Dendritic cell treated with granulocyte-macrophage colony-stimulating factor and Interleukin-4, amounts not matched to agents 40 ng/mL and 50 ng/mL, for 4 days (primary cell): ENCODE measurements at regions not wholly inside any gene's neighbourhood (a gene's known extent, or its start where the extent isn't known, plus 50 kb on each side); places are given as distances from the start of the nearest gene placed in this dataset.
"Not testable (repeated sequence)": the region's sequence is repeated elsewhere in the genome, so short reads cannot be mapped to it uniquely, and the experiment has no call there.

Experiments
- H3K27ac Mint-ChIP-seq: one replicate; pipeline ENCODE4 v1.8.0; 2022; ENCODE audit warnings: mild to moderate bottlenecking, mixed read lengths
- H3K27me3 Mint-ChIP-seq: one replicate; pipeline ENCODE4 v1.8.0; 2022; ENCODE audit warnings: mild to moderate bottlenecking, mixed read lengths
- H3K36me3 Mint-ChIP-seq: one replicate; pipeline ENCODE4 v1.8.0; 2022; ENCODE audit warnings: low read depth, mixed read lengths
- H3K4me1 Mint-ChIP-seq: one replicate; pipeline ENCODE4 v1.8.0; 2022; ENCODE audit warnings: low read depth, mixed read lengths
- H3K4me3 Mint-ChIP-seq: one replicate; pipeline ENCODE4 v1.8.0; 2022; ENCODE audit warnings: mild to moderate bottlenecking, moderate library complexity, mixed read lengths
- H3K9me3 Mint-ChIP-seq: one replicate; pipeline ENCODE4 v1.8.0; 2022; ENCODE audit warnings: mixed read lengths
- intact Hi-C: fragments of 100-400 bp; cut with micrococcal nuclease; formaldehyde crosslinking; loops from one replicate; pipeline ENCODE4 v1.15.0; 2022

GRCh38 chr13:63864171-63864902 is 2448.7 kb upstream of the PCDH20 start:
- Mint-ChIP-seq H3K36me3 (no peaks in the 10 kb centered on the region), H3K9me3 (peaks cover 36% of the 10 kb centered on the region), H3K27ac (no peak overlapping the region), H3K27me3 (no peaks in the 10 kb centered on the region), H3K4me3 (no peak overlapping the region), H3K4me1 (no peaks in the 10 kb centered on the region)
- intact Hi-C loops = no loop called here

- Mint-ChIP-seq H3K4me1 (no peaks in the 10 kb centered on the region), H3K27ac (no peak overlapping the region), H3K27me3 (no peaks in the 10 kb centered on the region), H3K4me3 (no peak overlapping the region), H3K9me3 (no peaks in the 10 kb centered on the region), H3K36me3 (no peaks in the 10 kb centered on the region)
- intact Hi-C loops = no loop called here
Observed at GRCh38 chr13:63855457-63856118, 2439.9 kb upstream of the PCDH20 start.

GRCh38 chr13:63853816-63854215 is 2438.2 kb upstream of the PCDH20 start:
- Mint-ChIP-seq H3K36me3 (no peaks in the 10 kb centered on the region), H3K4me1 (no peaks in the 10 kb centered on the region), H3K27me3 (no peaks in the 10 kb centered on the region), H3K9me3 (no peaks in the 10 kb centered on the region), H3K4me3 (no peak overlapping the region), H3K27ac (no peak overlapping the region)
- intact Hi-C loops = no loop called here

- no peaks in the 10 kb centered on the region for H3K27me3 Mint-ChIP-seq
- intact Hi-C loops = no loop called here
- H3K36me3 Mint-ChIP-seq = no peaks in the 10 kb centered on the region
Observed at GRCh38 chr13:63851526-63851925, 2435.9 kb upstream of the PCDH20 start.

GRCh38 chr13:63843766-63844699 is 2428.4 kb upstream of the PCDH20 start:
- Mint-ChIP-seq H3K9me3 (peaks cover 56% of the 10 kb centered on the region), H3K27ac (no peak overlapping the region), H3K27me3 (no peaks in the 10 kb centered on the region), H3K4me1 (no peaks in the 10 kb centered on the region), H3K4me3 (no peak overlapping the region), H3K36me3 (no peaks in the 10 kb centered on the region)
- intact Hi-C loops = no loop called here

More at GRCh38 chr13:63851526-63851925, 2435.9 kb upstream of the PCDH20 start:
- Mint-ChIP-seq H3K27ac (no peak overlapping the region), H3K9me3 (peaks cover 6% of the 10 kb centered on the region), H3K4me3 (no peak overlapping the region), H3K4me1 (no peaks in the 10 kb centered on the region)

- H3K4me3 Mint-ChIP-seq = no peak overlapping the region
- H3K4me1 Mint-ChIP-seq = no peaks in the 10 kb centered on the region
- H3K9me3 Mint-ChIP-seq = peaks cover 60% of the 10 kb centered on the region
- no peaks in the 10 kb centered on the region for H3K27me3 Mint-ChIP-seq
- no peak overlapping the region for H3K27ac Mint-ChIP-seq
- intact Hi-C loops = no loop called here
- H3K36me3 Mint-ChIP-seq = no peaks in the 10 kb centered on the region
Observed at GRCh38 chr13:63842102-63842501, 2426.5 kb upstream of the PCDH20 start.

GRCh38 chr13:63840551-63841421 is 2425.1 kb upstream of the PCDH20 start:
- Mint-ChIP-seq H3K27me3 (no peaks in the 10 kb centered on the region), H3K9me3 (peaks cover 47% of the 10 kb centered on the region), H3K36me3 (no peaks in the 10 kb centered on the region), H3K27ac (no peak overlapping the region), H3K4me3 (no peak overlapping the region), H3K4me1 (no peaks in the 10 kb centered on the region)
- intact Hi-C loops = no loop called here

GRCh38 chr13:63838366-63839110 is 2422.9 kb upstream of the PCDH20 start:
- Mint-ChIP-seq H3K9me3 (peaks cover 33% of the 10 kb centered on the region), H3K4me1 (no peaks in the 10 kb centered on the region), H3K27ac (no peak overlapping the region), H3K27me3 (no peaks in the 10 kb centered on the region), H3K4me3 (no peak overlapping the region), H3K36me3 (no peaks in the 10 kb centered on the region)
- intact Hi-C loops = no loop called here

- intact Hi-C loops, H3K27ac Mint-ChIP-seq: not testable (repeated sequence)
Observed at GRCh38 chr13:63837701-63838100, 2422.1 kb upstream of the PCDH20 start.

GRCh38 chr13:63829609-63830008 is 2414.0 kb upstream of the PCDH20 start:
- H3K27ac Mint-ChIP-seq, H3K27me3 Mint-ChIP-seq, H3K4me3 Mint-ChIP-seq, H3K4me1 Mint-ChIP-seq, H3K9me3 Mint-ChIP-seq, intact Hi-C loops, H3K36me3 Mint-ChIP-seq: not testable (repeated sequence)

More at GRCh38 chr13:63837701-63838100, 2422.1 kb upstream of the PCDH20 start:
- peaks cover 25% of the 10 kb centered on the region for H3K9me3 Mint-ChIP-seq
- not testable (repeated sequence) for H3K4me1 Mint-ChIP-seq, H3K36me3 Mint-ChIP-seq, H3K4me3 Mint-ChIP-seq, H3K27me3 Mint-ChIP-seq

GRCh38 chr13:63821785-63822184 is 2406.1 kb upstream of the PCDH20 start:
- H3K4me1 Mint-ChIP-seq, H3K27ac Mint-ChIP-seq, H3K4me3 Mint-ChIP-seq, H3K36me3 Mint-ChIP-seq, H3K9me3 Mint-ChIP-seq, H3K27me3 Mint-ChIP-seq, intact Hi-C loops: not testable (repeated sequence)

GRCh38 chr13:63811428-63812004 is 2395.9 kb upstream of the PCDH20 start:
- H3K4me3 Mint-ChIP-seq, intact Hi-C loops, H3K27me3 Mint-ChIP-seq, H3K27ac Mint-ChIP-seq, H3K36me3 Mint-ChIP-seq, H3K4me1 Mint-ChIP-seq: not testable (repeated sequence)
- H3K9me3 Mint-ChIP-seq = peaks cover 29% of the 10 kb centered on the region

- H3K27me3 Mint-ChIP-seq, H3K36me3 Mint-ChIP-seq, intact Hi-C loops: not testable (repeated sequence)
Observed at GRCh38 chr13:63791134-63791533, 2375.5 kb upstream of the PCDH20 start.

More at GRCh38 chr13:63791134-63791533, 2375.5 kb upstream of the PCDH20 start:
- H3K9me3 Mint-ChIP-seq, H3K4me3 Mint-ChIP-seq, H3K4me1 Mint-ChIP-seq, H3K27ac Mint-ChIP-seq: not testable (repeated sequence)
